Activated T-cell treated with anti-CD3 and anti-CD28 coated beads for 4 hours (primary cell): ENCODE measurements at regions not wholly inside any gene's neighbourhood (a gene's known extent, or its start where the extent isn't known, plus 50 kb on each side); places are given as distances from the start of the nearest gene placed in this dataset.
"Not testable (repeated sequence)": the region's sequence is repeated elsewhere in the genome, so short reads cannot be mapped to it uniquely, and the experiment has no call there.

Experiments used
- DNase-seq: peaks from one replicate; pipeline ENCODE4 v3.0.0-alpha.2; 2020

- no peak for DNase-seq
Observed at GRCh38 chr2:217362286-217362685, 502.4 kb upstream of the TNP1 start.

- DNase-seq = no peak
Observed at GRCh38 chr2:217361483-217361880, 501.6 kb upstream of the TNP1 start.

GRCh38 chr2:217360781-217361482 is 501.1 kb upstream of the TNP1 start:
- no peak for DNase-seq

DNA sequence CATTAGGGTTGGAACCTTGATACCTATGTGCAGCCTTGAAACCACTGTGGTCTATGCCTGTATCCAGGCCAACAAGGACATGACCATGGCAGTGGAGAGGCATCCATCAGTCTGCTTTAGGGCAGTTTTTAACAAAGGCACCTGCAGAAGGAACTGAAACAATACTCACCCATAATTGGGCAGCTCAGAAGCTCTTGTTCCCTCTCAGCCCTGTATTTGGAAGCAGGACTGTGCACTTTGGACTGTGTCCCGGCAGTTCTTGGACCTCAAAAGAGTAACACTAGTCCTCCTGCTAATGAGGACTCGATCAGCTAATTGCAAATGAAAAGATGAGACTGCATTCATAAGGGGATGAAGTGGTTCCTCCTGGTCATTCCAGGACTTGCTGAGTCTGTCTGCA is 500.2 kb upstream of the TNP1 start:
- no peak for DNase-seq

DNA sequence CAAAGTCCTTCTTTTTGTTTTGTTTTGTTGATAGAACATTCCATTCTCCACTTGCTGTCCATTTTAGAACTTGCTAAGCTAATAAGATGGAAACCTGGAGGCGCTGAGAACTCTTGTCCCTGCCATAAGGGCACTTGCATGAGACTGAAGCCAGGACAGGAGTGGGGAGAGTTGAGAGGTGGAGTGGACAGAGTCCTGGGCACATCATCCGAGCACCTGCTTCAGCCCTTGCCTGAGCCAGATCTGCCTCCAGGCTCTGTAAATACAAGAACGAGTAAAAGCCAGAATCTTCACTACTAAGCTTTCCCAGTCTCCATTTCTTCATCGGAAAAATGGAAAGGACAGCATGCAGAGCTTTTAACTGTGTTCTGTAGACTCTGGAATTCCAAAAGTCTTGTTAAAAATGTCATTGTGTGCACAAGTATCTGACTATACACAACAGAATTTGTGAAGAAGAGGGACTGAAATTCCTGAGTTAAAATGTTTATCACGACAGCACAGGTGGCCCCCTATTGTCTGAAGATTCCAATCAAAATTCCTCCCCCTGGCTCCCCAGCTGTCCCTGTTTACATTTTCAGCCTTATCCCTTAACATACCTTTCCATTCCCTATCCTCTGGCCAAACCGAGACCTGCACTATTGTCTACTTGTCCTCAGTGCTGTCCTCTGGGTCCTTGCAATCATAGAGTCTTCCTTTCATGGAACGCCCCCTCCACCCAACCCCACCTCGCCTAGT is 498.2 kb upstream of the TNP1 start:
- no peak for DNase-seq

GRCh38 chr2:217356781-217357180 is 496.9 kb upstream of the TNP1 start:
- DNase-seq = no peak

- no peak for DNase-seq
Observed at GRCh38 chr2:217356142-217356541, 496.3 kb upstream of the TNP1 start.

DNA sequence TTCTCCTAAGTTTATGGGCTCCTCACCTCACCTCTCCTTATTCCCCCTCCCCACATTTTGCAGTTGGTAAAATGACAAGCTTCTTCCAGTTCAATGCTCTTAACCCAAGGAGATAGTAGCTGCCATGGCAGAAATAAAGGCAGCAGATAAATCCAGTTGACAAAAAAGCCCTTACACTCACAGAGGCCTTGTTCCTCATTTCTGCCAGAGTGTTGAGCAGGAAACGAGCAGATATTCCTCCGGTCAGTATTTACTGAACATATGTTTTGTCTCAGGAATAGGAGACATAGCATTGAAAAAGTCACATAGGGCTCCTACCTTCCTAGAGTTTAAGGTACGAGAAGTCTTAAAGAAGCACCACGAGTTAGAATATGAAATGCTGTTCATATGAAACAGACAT is 493.7 kb upstream of the TNP1 start:
- no peak for DNase-seq

DNA sequence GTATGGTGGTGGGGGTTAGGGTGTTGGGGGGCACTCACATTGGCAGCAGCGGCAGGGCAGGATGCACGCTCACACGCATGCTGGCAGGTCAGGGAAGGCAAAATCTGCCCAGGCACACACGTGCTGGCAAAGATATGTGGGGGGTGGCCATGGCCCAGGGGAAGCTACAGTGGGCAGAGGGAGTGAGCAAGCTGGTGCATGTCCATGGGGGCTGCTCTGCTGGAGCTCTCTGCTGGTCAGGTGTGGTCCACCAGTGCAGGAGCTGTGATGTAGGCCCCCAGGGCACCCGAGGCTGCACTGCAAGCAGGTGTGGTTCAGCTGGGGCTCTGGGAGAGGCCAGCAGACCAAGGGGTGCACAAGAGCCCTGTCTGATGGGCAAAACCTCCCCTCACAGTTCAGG is 491.5 kb upstream of the TNP1 start:
- no peak for DNase-seq

- DNase-seq = no peak
Observed at GRCh38 chr2:217349251-217349650, 489.4 kb upstream of the TNP1 start.

- not testable (repeated sequence) for DNase-seq
Observed at GRCh38 chr2:217347630-217348029, 487.8 kb upstream of the TNP1 start.

DNA sequence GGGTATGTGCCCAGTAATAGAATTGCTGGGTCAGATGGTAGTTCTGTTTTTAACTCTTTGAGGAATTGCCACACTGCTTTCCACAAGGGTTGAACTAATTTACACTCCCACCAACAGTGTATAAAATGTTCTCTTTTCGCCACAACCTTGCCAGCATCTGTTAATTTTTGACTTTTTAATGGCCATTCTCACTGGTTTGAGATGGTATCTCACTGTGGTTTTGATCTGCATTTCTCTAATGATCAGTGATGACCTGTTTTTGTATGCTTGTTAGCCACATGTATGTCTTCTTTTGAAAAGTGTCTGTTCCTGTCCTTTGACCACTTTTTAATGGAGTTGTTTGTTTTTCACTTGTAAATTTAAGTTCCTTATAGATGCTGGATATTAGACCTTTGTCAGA is 486.2 kb upstream of the TNP1 start:
- DNase-seq = not testable (repeated sequence)

GRCh38 chr2:217340899-217341298 is 481.0 kb upstream of the TNP1 start:
- no peak for DNase-seq

DNA sequence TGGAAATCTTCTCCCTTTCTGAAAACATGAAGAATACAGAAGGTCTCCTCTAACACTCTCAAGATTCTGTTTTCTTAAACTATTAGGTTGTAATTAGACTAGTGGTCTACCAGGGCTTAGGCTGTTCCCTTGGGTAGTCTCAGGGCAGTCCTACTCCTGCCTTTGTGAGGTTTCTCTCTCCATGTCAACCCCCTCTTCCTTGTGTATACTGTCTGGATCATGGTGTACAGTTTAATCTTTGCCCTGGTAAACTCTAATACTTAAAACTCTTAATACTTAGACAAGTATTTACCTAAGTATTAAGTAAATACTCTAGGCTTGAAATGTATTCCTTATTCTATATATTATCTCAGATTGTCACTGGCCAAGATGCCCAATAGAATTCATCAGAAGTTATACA is 480.3 kb upstream of the TNP1 start:
- DNase-seq = no peak

GRCh38 chr2:217339753-217340152 is 479.9 kb upstream of the TNP1 start:
- DNase-seq = no peak

DNA sequence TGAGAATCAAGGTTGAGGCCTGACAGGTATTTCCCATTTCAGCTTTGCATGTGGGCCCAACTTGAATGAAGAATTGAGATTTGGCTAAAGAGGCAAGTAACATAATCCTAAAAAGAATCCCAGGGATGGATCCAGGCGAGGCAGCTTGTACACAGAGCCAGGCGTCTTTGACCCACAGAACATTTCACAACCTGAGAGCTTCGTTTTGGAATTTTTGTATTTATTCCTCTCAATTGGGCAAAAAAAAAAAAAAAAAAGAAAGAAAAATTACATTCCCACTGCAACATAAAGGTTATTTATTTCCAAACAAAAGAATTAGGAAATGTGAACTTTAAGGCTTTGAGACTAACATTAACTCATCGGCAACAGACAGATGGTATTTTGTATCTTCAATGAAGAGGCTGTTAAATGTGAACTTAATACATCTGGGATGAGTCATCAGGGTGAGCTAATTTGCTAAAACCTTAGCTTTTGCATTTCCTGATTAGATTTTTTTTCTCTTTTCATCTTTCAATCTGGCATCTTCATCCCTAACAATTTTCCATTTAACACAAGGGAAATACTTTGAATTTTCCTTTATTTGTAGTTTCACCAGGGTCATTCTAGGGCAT is 478.5 kb upstream of the TNP1 start:
- no peak for DNase-seq

GRCh38 chr2:217337771-217338170 is 477.9 kb upstream of the TNP1 start:
- DNase-seq = no peak

DNA sequence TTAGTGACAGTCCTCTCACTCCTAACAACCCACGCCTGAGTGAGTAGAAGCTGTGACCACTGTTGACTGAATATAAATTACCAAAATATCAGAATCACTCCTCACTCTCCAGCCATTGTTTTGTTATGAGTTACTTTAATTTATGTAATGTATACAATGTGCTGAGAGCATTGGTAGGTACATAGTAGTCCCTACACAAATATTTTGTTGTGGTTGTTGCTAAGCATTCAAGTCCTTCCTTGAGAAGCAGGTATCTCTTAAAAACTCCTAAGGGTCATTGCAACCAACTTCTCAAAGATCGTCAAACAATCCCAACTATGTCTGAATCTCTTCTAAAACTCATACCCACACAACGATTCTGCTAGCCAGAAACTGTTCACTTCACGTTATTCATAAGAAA is 476.8 kb upstream of the TNP1 start:
- no peak for DNase-seq

- no peak for DNase-seq
Observed at GRCh38 chr2:217335341-217335966, 475.6 kb upstream of the TNP1 start.

- no peak for DNase-seq
Observed at GRCh38 chr2:217334561-217334960, 474.7 kb upstream of the TNP1 start.

GRCh38 chr2:217332866-217333265 is 473.0 kb upstream of the TNP1 start:
- no peak for DNase-seq

DNA sequence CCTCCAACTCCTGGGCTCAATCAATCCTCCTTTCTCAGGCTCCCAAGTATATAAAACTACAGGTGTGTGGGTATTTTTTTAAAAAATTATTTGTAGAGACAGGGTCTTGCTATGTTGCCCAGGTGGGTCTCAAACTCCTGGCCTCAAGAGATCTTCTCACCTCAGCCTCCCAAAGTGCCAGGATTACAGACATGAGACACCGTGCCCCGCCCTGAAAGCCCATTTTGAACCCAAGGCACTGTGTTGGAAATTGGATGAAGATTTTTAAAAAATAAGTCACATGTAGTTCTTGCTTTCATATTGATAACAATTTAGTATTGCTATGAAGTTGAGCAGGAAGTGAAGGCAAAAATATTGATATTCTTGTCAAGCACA is 472.5 kb upstream of the TNP1 start:
- no peak for DNase-seq

GRCh38 chr2:217331523-217332416 is 471.9 kb upstream of the TNP1 start:
- DNase-seq = no peak
